Right renal pelvis (tissue), 4 donors: ENCODE measurements at regions not wholly inside any gene's neighbourhood (a gene's known extent, or its start where the extent isn't known, plus 50 kb on each side); places are given as distances from the start of the nearest gene placed in this dataset.

Experiments used
- DNase-seq, 4 donors: peaks; one replicate each; pipeline ENCODE4 v3.0.0-alpha.2; 2013; ENCODE audit warnings: low read depth in 4 of 4, low spot score in 3 of 4, missing footprints in 1 of 4

DNA sequence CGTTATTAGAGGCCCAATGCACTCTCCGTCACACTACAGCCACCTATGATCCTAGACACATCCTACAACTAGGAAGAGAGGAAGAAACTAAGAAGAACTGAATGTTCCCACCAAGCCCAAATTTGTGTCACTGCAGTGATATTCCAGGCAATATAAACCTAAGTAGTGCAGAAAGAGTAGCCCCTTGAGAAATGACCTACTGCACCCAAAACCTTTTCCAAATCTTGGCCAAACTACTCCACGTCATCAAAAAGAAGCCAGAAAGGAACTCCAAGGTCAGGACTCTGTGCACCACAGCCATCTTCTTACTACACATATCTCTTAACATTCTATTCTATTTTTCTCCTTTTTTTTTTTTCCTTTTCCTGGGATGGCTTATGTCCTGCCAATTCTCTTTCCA lies 60.2 kb downstream of the ADAMTS1 start:
- no peak for DNase-seq

DNA sequence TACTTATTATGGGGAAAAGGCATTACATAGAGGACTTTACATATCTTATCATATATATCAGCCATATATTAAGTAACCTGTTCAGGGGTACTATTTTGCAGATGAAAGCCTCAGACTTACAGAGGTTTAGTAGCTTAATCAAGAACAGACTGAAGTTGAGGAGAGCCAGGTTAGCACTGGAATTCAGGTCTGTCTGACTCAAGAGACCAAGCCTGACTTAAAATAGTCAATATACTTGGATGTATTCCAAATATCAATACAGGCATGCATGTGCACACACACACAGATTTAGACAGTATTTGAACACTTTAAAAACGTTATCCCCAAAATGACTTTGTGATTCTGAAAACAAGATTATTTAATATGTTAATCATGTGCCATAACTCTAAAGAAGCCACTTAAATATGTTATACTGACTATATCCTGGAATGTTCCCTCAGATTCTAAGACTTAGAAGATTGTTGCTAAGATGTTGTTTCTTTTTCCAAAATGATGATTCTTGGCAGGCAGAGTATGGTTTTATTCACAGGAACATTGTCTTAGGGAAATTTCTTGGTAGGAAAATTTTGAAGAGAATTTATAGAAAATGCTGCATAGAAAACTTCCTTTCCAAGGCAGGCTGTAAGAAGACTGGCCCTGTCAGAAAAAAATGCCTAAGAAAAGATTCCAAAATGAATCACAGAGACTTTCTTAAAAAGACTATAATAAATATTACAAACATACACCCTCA lies 61.6 kb downstream of the ADAMTS1 start:
- no peak for DNase-seq

DNA sequence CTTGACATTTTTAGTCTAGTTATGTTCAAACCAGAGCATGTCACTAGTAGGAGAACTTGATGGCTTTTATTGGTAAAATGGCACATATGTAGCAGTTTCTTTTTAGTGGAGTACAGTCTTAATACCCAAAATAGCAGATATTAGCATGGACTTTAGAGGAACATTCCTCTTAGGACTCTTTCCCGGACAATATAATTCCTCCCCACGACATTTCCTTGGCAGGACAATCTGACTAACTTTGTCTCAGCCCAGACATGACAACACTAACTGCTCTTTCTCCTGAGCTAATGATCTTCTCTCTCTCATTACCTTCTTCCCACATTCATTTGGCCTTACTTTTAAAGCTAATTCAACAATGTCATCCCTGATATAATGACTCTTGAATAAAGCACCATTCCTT lies 62.5 kb downstream of the ADAMTS1 start:
- no peak for DNase-seq

DNA sequence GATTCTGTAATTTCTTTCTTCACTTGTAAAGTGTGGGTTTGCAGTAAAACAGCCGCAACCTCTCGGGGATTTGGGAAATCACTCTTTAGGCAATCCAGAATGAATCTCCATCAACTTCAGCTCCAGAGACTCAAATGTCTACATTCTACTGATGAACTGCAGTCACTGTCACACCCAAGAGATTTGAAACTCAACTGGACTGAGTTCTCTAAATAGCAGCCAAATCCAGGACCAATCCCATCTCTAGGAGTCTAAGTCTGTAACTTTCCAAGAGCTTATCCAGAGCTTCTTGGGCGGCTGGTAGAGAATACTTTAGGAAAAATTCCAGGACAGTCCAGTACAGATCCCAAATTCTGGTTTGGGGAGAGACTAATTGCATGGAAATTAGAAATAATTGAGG lies 62.9 kb downstream of the ADAMTS1 start:
- no peak for DNase-seq

DNA sequence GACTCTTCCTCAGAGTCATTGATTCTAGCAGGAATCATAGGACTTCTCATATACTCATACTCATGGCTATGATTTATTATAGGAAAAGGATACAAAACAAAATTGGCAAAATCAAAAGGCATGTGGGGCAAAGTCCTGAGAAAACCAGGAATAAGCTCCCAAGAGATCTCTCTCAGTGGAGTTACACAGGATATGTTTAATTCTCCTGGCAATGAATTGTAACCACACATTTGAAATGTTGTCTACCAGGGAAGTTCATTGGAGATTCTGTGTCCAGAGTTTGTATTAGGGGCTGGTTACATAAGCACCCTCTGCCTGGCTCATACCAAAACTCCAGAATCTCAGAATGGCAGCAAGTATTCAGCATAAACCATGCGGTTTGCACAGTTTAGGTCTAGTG lies 63.9 kb downstream of the ADAMTS1 start:
- DNase-seq, result no peak

DNA sequence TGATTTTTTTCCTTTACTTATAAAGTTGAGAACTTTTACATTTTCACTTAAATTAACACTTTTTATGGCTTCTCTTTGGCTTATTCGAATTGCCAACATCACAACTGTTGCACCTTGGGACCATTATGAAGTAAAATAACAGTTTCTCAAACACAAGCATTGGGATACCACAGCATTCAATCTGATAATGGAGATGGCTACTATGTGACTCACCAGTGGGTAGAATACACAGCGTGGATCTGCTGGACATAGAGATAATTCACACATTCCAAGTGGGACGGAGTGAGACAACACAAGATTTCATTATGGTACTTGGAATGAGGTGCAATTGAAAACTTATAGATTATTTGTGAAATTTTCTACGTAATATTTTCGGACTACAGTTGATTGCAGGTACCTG lies 68.0 kb downstream of the ADAMTS1 start:
- DNase-seq, result no peak

DNA sequence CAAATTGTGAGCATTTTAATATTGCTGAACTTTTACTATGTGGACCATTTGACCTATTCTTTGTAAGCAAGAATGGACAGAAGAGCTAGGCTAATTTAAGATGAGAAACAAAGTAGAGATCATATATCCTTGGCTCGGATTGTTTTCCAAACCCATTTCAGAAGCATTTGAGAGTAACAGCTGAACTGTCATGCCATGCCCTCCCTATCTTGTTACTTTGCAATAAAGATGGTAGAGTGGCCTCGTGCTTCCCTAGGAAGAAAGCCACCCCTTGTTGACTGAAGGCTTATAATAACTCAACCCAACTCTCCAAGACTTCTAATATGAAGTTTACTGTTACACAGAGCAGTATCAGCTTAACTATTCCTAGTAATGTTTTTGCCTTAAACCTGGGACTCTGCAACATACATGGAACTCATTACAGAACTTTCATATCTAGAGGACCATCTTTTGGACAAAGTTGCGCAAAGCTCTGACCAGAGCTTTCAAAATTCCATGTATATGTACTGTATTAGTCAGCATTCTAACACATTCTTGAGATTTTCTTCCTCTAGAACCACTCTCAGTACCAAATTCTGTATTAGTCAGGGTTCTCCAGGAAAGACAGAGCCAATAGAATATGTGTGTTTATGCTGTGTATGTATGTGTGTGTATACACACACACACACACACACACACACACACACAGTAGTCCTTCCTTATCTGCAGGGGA lies 68.7 kb downstream of the ADAMTS1 start:
- DNase-seq, result no peak

DNA sequence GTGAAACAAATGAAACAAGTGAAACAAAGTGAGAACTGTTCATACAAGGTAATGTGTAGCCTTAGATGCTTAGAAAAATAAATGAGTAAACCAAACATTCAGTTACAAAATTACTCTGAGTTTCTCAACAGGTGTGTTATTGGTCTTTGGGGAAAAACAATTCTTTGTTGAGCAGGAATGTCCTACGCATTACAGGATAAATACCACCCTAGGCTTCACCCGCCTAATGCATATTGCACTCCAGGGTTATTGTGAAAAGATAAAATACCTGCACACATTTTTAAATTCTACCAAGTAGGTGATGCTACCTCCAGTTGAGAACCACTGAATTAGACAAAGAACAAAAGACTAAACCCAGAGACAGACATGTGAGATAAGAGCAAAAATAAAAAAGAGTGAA lies 72.2 kb downstream of the ADAMTS1 start:
- no peak for DNase-seq

DNA sequence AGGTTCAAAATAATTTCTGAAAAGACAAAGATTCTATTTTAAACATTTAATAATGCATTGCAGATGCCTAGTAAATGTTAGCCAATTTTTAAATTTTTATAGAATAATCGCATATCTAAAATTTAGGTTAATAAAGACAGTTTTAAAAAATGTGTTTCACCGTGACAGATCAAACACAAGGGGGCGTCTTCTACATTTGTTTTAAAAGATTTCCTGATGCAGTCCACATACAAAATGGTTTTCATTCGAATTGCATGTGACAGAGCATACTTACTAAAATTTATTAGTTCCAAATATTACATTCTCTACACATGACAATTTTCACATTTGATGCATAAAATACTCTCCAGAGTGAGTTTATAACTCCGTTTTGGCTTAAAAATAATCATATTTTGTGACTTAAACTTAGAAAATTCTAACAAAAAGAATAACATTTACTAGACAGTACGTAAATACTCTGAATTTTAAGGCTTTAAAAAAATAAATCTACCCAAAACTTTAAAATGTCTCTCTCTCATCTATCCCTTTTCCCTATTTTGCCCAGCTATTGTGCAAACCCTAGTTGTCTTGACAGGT lies 75.5 kb downstream of the ADAMTS1 start:
- DNase-seq, result peak; percentile 22 to 30 (median 22)

DNA sequence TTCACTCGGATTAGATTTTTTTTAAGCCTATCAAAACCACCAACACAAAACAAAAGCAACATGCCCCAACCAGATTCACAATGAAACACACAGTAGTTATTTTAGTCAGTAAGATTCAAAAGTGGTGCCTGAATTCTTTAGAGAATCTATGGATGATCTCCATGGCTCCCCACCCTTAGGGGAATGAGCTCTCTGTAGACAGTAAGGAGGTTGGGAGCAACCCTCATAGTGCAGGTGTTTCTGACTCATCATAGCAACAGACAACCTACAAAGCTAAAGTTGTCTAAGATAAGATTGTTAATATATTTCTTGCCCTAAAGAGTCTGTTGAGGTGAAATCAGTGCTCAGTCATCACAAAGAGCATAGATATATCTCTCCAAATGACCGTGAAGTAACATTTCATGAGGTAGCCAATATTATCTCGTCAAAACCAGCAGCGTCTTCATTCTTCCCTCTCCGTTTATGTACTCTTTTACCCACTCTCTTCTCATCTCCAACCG lies 78.3 kb downstream of the ADAMTS1 start:
- no peak for DNase-seq

DNA sequence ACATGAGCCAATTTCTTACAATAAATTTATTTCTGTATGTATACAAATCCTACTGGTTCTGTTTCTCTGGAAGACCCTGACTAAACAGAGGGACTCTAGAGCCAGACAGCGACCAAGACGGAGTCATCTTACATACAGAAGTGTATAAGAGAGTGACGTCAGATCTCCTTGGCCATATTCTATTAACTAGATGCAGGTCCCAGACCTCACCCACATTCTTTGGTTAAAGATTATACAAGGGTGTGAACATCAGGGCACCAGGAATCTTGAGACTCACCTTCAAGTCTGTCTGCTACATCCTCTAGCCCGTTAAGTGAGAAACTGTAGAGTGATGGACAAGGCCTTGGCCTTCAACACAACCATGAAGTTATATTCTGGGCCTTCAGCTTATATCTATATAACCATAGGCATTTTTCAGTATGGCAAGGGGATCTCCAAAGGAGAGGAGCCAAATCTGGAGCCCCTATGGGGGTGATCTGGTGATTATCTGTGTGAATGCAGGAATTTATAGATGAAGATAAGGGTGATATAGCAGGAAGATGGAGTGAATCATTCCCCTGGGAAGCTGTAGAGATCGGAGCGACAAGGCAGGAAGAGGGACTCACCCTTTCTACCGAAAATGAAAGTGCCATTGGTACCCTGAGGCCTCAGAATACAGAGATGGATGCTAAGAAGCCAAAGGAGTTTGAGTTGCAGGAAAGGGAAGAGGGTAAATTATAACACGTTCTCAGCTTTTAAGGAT lies 83.9 kb downstream of the ADAMTS1 start:
- no peak for DNase-seq

DNA sequence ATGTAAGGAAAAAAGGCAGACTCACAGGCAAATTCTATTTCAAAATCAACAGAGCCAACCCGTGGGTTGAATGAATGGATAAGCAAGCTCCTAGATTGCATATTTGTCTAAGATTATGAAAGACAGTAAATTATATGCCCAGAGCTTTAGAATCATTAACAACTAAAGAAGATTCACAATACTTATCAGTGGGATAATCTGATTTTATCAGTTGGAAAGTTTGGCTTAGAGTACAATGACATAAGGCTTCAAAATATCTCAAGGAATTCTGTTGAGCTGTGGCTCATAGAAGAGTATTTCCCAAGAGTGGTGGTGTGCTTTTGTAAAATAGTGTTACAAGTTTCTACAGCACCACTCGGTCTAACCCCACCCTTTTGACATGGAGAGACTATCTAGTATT lies 85.5 kb downstream of the ADAMTS1 start:
- no peak for DNase-seq

DNA sequence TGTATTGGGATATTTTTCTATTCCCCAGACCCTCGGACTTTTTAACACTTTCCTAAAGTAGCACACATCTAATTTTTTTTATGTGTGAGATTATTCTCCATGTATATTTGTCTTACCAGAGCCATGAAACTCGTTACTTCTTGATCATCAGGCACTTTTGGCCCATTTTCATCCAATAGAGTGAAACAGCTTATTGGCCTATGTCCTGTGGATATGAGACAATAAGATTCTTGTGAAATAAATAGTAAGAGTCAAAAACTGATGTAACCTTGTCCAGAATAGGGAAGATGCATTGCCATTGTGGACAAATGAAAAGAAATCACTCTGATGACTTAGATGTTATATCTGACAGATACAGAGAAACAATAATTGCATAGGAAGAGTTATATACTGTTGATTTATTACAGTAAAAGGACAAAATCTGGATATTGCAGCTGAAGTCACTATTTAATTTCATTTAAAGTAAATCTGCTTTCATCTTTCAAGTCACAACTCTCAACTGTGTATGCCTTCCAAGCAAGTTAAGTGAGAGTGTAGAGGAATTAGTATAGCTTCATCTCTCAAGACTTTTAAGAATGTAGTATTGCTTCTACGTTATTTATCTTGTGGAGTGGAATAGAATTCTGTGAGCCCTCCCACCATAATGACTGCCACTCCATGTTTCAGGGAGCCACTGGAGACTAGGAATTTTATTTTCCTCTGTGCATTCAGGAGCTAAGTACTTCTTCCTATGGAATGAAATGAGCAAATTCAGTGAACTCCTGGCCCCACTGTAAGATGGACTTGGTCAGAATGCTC lies 86.9 kb downstream of the ADAMTS1 start:
- DNase-seq, result no peak

DNA sequence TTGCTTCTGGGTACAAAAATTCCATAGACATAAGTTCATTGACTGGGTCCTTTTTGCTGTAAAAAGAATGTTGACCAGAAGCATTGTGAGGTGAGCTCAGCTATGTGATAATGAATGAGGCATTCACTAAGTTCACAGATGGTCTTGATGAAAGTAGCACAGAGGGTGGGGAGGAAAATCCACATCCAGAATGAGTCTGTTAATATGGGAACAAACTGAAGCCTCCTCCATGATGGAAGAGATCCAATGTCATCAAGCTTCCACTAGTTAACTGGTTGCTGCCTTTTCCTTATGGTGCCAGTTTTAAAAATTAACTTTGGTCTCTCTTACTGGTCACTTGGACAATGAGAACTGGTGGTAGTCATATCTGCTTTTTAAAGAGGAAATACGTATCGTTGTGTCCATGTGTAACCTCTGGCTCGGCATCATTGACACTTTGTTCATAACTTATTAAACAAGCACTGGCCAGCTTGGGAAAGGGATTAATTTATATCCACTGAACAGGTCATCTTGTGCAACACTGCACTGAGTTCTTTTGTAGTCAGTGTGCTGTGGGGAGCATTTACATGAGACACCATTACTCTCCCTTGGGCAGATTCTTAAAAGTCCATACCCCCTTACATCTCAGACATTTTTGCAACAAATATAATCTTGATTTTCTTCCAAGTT lies 88.6 kb downstream of the ADAMTS1 start:
- DNase-seq, result no peak

DNA sequence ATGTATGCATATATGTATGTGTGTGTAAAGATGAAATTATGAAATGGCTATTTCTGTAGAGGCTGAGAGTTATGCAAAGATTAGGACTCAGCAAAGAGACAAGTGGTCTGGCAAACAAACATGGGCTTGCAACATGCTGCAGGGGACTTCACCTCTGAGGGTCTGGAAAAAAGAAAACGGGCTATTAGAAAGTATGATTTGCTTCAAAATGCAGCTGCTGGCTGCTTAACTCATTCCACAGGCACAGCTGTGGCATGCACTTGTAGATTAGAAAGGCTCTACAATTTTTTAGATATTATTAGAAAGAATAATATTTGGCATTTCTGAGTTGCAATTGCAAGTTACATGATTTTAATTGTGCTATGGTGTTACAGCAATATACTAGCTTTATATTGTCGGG lies 90.4 kb downstream of the ADAMTS1 start:
- no peak for DNase-seq

DNA sequence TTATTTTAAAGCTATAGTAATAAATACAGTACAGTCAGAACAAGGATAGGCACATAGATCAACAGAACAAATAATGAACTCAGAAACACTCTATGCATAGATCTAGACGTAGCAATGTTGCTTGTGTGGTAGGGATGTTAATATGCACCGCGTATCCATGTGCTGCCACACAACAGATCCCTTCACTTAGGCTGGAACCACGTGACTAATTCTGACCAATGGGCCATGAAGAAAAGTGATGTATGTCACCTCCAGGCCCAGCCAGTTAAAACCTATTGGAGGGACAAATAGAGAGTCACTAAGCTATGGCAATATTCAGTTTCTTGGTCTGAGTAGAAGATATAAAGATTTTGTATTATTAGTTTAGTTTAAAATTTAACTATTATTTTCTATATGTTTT lies 91.4 kb downstream of the ADAMTS1 start:
- no peak for DNase-seq

DNA sequence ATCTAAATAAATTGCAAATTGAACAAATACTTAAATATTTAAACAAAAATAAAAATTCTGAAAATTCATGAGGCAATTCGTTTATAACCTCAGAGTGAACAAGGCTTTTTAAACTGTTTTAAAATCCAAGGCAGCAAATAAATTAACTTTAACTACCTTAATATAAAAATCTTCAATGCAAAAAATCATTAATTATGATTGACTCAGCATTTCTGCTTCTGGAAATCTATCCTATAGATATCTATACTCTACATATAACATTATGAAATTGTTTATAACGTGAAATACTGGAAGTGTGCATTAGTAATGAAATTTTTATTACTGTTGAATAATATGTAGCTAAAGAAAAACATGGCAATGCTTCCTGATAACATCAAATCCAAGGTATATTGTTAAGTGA lies 92.4 kb downstream of the ADAMTS1 start:
- DNase-seq, result no peak

DNA sequence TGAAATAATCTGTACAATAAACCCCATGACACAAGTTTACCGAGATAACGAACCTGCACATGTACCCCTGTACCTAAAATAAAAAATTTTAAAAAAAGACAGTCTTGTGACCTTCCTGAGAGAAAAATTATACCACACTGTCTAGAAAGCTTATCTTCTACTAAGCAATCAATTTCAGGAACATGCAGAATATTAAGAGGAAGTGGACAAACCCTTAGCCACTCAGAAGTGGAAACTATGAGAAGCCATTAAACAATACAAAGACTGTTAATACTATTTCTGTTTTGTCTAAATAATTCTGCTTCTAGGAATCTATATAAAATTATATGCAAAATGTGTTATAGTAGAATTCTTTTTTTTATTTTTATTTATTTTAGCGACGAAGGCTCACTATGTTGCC lies 93.9 kb downstream of the ADAMTS1 start:
- no peak for DNase-seq

DNA sequence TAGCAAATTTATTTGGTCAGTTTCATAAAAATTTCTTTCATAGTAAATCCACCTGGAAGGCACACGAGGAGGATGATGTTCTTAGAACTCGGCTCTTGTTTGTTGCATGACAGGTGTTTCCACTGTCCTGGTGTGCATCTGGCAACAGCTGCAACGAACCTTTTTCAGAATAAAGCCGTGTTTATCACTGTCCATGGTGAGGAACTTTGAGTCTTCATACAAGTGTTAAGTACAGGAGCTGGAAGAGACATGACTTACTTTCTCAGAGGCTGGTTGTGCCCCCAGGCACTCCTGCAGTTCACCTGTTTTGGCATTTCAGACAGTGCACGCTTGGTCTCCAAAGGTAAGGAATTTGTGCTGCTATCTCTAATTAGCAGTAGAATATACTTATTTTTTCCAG lies 97.1 kb downstream of the ADAMTS1 start:
- DNase-seq, result no peak

DNA sequence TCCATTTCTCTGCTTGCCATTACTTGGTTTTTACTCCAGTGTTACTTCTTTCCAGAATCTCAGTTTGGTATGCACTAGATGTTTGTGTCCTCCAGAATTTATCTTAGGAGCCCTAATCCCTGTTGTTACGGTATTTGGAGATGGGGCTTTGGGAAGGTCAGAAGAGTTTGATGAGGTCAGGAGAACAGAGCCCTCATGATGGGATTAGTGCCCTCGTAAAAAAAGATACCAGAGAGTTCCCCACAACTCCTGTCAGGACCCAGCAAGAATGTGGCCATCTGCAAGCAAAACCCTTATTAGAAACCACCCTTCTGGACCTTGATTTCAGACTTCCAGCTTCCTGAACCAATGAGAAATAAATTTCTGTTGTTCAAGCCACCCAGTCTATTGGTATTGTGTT lies 98.0 kb downstream of the ADAMTS1 start:
- no peak for DNase-seq
